ENCODE measurements at regions not wholly inside any gene's neighbourhood (a gene's known extent, or its start where the extent isn't known, plus 50 kb on each side); places are given as distances from the start of the nearest gene placed in this dataset.
"Not testable (repeated sequence)": the region's sequence is repeated elsewhere in the genome, so short reads cannot be mapped to it uniquely, and the experiment has no call there.

- H2AFZ ChIP-seq (ENCODE audit: low read length); H3K4ac ChIP-seq (replicated peaks; ENCODE audit: insufficient read length, low read depth, low read length); H3K79me2 ChIP-seq (ENCODE audit: control insufficient read depth in 1 of 2, insufficient read depth in 2 of 2, low read length in 2 of 2); H3K4me3 ChIP-seq (ENCODE audit: extremely low read depth in 1 of 4, insufficient read depth in 2 of 4, low read depth in 3 of 4, low read length in 4 of 4); H4K20me1 ChIP-seq (replicated peaks in 1 of 2; ENCODE audit: control insufficient read depth in 1 of 2, insufficient read depth in 2 of 2, low read length in 2 of 2); FAIRE-seq; POLR2A ChIA-PET (ENCODE audit: partially characterized antibody); H4K8ac ChIP-seq (ENCODE audit: extremely low read depth, insufficient read depth, low read length); H4K91ac ChIP-seq (replicated peaks; ENCODE audit: insufficient read length, low read length); H2BK20ac ChIP-seq (ENCODE audit: low read length); H2BK120ac ChIP-seq (replicated peaks; ENCODE audit: low read depth, low read length); DNase-seq (ENCODE audit: low read depth in 1 of 2, low spot score in 2 of 2); H3K27ac ChIP-seq (ENCODE audit: low read depth, low read length); H3K27me3 ChIP-seq (replicated peaks in 1 of 4; ENCODE audit: control insufficient read depth in 3 of 4, extremely low read depth in 1 of 4, insufficient read depth in 3 of 4, low read length in 3 of 4); H2BK5ac ChIP-seq (ENCODE audit: low read depth, low read length); H3K4me1 ChIP-seq (replicated peaks in 1 of 4; ENCODE audit: control insufficient read depth in 3 of 4, insufficient read depth in 4 of 4, low read length in 3 of 4); H3K56ac ChIP-seq (replicated peaks; ENCODE audit: insufficient read length, low read depth, low read length); H3K4me2 ChIP-seq (ENCODE audit: insufficient read depth in 1 of 2, low read depth in 2 of 2, low read length in 2 of 2); H3K79me1 ChIP-seq (ENCODE audit: low read depth, low read length); H2BK12ac ChIP-seq (ENCODE audit: low read depth, low read length); H2BK15ac ChIP-seq (ENCODE audit: low read length); H4K5ac ChIP-seq (ENCODE audit: insufficient read length, low read depth, low read length); H3K36me3 ChIP-seq (ENCODE audit: control insufficient read depth in 2 of 4, insufficient read depth in 4 of 4, low read length in 3 of 4); H3K9ac ChIP-seq (replicated peaks in 1 of 4; ENCODE audit: extremely low read depth in 1 of 4, low read depth in 3 of 4, low read length in 3 of 4); H2AK5ac ChIP-seq (ENCODE audit: low read depth, low read length); H3K23me2 ChIP-seq (ENCODE audit: low read depth, low read length); H3K18ac ChIP-seq (ENCODE audit: extremely low read depth, low read length); H3K23ac ChIP-seq (ENCODE audit: insufficient read length); H3K14ac ChIP-seq (ENCODE audit: insufficient read length); CTCF ChIA-PET (ENCODE audit: partially characterized antibody): not testable (repeated sequence)
- peaks cover 26 to 31% of the 10 kb centered on the region in 2 experiments for H3K9me3 ChIP-seq (ENCODE audit: insufficient read depth in 2 of 2, low read depth in 1 of 2, low read length in 1 of 2)
- WGBS, 2 experiments (ENCODE audit: extremely low coverage in 1 of 2, insufficient coverage in 1 of 2, insufficient read length in 1 of 2, insufficient replicate concordance in 2 of 2, low coverage in 1 of 2, low lambda C conversion rate in 2 of 2, missing lambda C conversion rate in 1 of 2) = 94% methylated on average over 4 of the region's 4 CpGs; no CpG with 5 or more reads in 1 of the 2 experiments
Measured at GRCh38 chr5:74523698-74524097, 116.8 kb downstream of the ENC1 start.

GRCh38 chr5:74522838-74523237, 117.7 kb downstream of the ENC1 start:
- CTCF ChIA-PET (ENCODE audit: partially characterized antibody); H3K23ac ChIP-seq (ENCODE audit: insufficient read length); H3K79me2 ChIP-seq (ENCODE audit: control insufficient read depth in 1 of 2, insufficient read depth in 2 of 2, low read length in 2 of 2); H2BK5ac ChIP-seq (ENCODE audit: low read depth, low read length); H3K14ac ChIP-seq (ENCODE audit: insufficient read length); H3K23me2 ChIP-seq (ENCODE audit: low read depth, low read length); H3K18ac ChIP-seq (ENCODE audit: extremely low read depth, low read length); H4K8ac ChIP-seq (ENCODE audit: extremely low read depth, insufficient read depth, low read length); DNase-seq (ENCODE audit: low read depth in 1 of 2, low spot score in 2 of 2); H3K4me3 ChIP-seq (ENCODE audit: extremely low read depth in 1 of 4, insufficient read depth in 2 of 4, low read depth in 3 of 4, low read length in 4 of 4); H3K56ac ChIP-seq (replicated peaks; ENCODE audit: insufficient read length, low read depth, low read length); H2BK12ac ChIP-seq (ENCODE audit: low read depth, low read length); H2BK20ac ChIP-seq (ENCODE audit: low read length); H4K20me1 ChIP-seq (replicated peaks in 1 of 2; ENCODE audit: control insufficient read depth in 1 of 2, insufficient read depth in 2 of 2, low read length in 2 of 2); H3K9ac ChIP-seq (replicated peaks in 1 of 4; ENCODE audit: extremely low read depth in 1 of 4, low read depth in 3 of 4, low read length in 3 of 4); H3K27ac ChIP-seq (ENCODE audit: low read depth, low read length); H3K4me2 ChIP-seq (ENCODE audit: insufficient read depth in 1 of 2, low read depth in 2 of 2, low read length in 2 of 2); H4K5ac ChIP-seq (ENCODE audit: insufficient read length, low read depth, low read length); H3K4ac ChIP-seq (replicated peaks; ENCODE audit: insufficient read length, low read depth, low read length); POLR2A ChIA-PET (ENCODE audit: partially characterized antibody); H2BK120ac ChIP-seq (replicated peaks; ENCODE audit: low read depth, low read length); H2AFZ ChIP-seq (ENCODE audit: low read length); H2BK15ac ChIP-seq (ENCODE audit: low read length); FAIRE-seq; H2AK5ac ChIP-seq (ENCODE audit: low read depth, low read length); H4K91ac ChIP-seq (replicated peaks; ENCODE audit: insufficient read length, low read length); H3K79me1 ChIP-seq (ENCODE audit: low read depth, low read length); H3K27me3 ChIP-seq (replicated peaks in 1 of 4; ENCODE audit: control insufficient read depth in 3 of 4, extremely low read depth in 1 of 4, insufficient read depth in 3 of 4, low read length in 3 of 4); H3K4me1 ChIP-seq (replicated peaks in 1 of 4; ENCODE audit: control insufficient read depth in 3 of 4, insufficient read depth in 4 of 4, low read length in 3 of 4); H3K36me3 ChIP-seq (ENCODE audit: control insufficient read depth in 2 of 4, insufficient read depth in 4 of 4, low read length in 3 of 4): not testable (repeated sequence)
- WGBS, 2 experiments (ENCODE audit: extremely low coverage in 1 of 2, insufficient coverage in 1 of 2, insufficient read length in 1 of 2, insufficient replicate concordance in 2 of 2, low coverage in 1 of 2, low lambda C conversion rate in 2 of 2, missing lambda C conversion rate in 1 of 2) = 97% methylated on average over 2 of the region's 2 CpGs; no CpG with 5 or more reads in 1 of the 2 experiments
- H3K9me3 ChIP-seq (ENCODE audit: insufficient read depth in 2 of 2, low read depth in 1 of 2, low read length in 1 of 2) = peaks cover 26 to 31% of the 10 kb centered on the region in 2 experiments
